ENCODE measurements at regions not wholly inside any gene's neighbourhood (a gene's known extent, or its start where the extent isn't known, plus 50 kb on each side); places are given as distances from the start of the nearest gene placed in this dataset.

GRCh38 chr12:41932470-41932991 lies 212.1 kb downstream of the GXYLT1 start:
- peak; percentile 53 for DNase-seq (ENCODE audit: low spot score)

GRCh38 chr12:41930866-41931437 lies 213.7 kb downstream of the GXYLT1 start:
- no peak for DNase-seq (ENCODE audit: low spot score)

- DNase-seq (ENCODE audit: low spot score), result no peak
These were observed 220.6 kb downstream of the GXYLT1 start for GRCh38 chr12:41924111-41924510.

GRCh38 chr12:41923351-41923750 lies 221.3 kb downstream of the GXYLT1 start:
- no peak for DNase-seq (ENCODE audit: low spot score)

- DNase-seq (ENCODE audit: low spot score), result no peak
These were observed 224.3 kb downstream of the GXYLT1 start for GRCh38 chr12:41920355-41920754.

- DNase-seq (ENCODE audit: low spot score), result peak; percentile 11
These were observed 225.0 kb downstream of the GXYLT1 start for GRCh38 chr12:41919526-41920261.

- no peak for DNase-seq (ENCODE audit: low spot score)
These were observed 225.6 kb downstream of the GXYLT1 start for GRCh38 chr12:41919048-41919447.

GRCh38 chr12:41917938-41918341 lies 226.7 kb downstream of the GXYLT1 start:
- DNase-seq (ENCODE audit: low spot score), result no peak

- no peak for DNase-seq (ENCODE audit: low spot score)
These were observed 227.5 kb downstream of the GXYLT1 start for GRCh38 chr12:41917181-41917580.

GRCh38 chr12:41910578-41911320 lies 233.9 kb downstream of the GXYLT1 start:
- no peak for DNase-seq (ENCODE audit: low spot score)

GRCh38 chr12:41908206-41908605 lies 236.5 kb downstream of the GXYLT1 start:
- DNase-seq (ENCODE audit: low spot score), result no peak

- DNase-seq (ENCODE audit: low spot score), result no peak
These were observed 237.1 kb downstream of the GXYLT1 start for GRCh38 chr12:41907550-41907949.

GRCh38 chr12:41907021-41907420 lies 237.7 kb downstream of the GXYLT1 start:
- DNase-seq (ENCODE audit: low spot score), result no peak

GRCh38 chr12:41905759-41906297 lies 238.8 kb downstream of the GXYLT1 start:
- DNase-seq (ENCODE audit: low spot score), result no peak

- DNase-seq (ENCODE audit: low spot score), result no peak
These were observed 239.5 kb downstream of the GXYLT1 start for GRCh38 chr12:41905073-41905758.

- DNase-seq (ENCODE audit: low spot score), result no peak
These were observed 240.6 kb downstream of the GXYLT1 start for GRCh38 chr12:41904041-41904440.

- DNase-seq (ENCODE audit: low spot score), result no peak
These were observed 241.5 kb downstream of the GXYLT1 start for GRCh38 chr12:41903014-41903708.

GRCh38 chr12:41899577-41899976 lies 245.1 kb downstream of the GXYLT1 start:
- no peak for DNase-seq (ENCODE audit: low spot score)

GRCh38 chr12:41897593-41897992 lies 247.1 kb downstream of the GXYLT1 start:
- no peak for DNase-seq (ENCODE audit: low spot score)

- DNase-seq (ENCODE audit: low spot score), result no peak
These were observed 251.2 kb downstream of the GXYLT1 start for GRCh38 chr12:41893491-41893890.

- DNase-seq (ENCODE audit: low spot score), result no peak
These were observed 252.4 kb downstream of the GXYLT1 start for GRCh38 chr12:41892302-41892701.

Data from putamen (tissue), 1 donor.